Ecto neural progenitor cell (in vitro differentiated cells): ENCODE measurements at regions not wholly inside any gene's neighbourhood (a gene's known extent, or its start where the extent isn't known, plus 50 kb on each side); places are given as distances from the start of the nearest gene placed in this dataset.

Source experiments
- DNase-seq: peaks from one replicate; pipeline ENCODE4 v3.0.0-alpha.2; 2018; ENCODE audit warnings: low spot score

DNA sequence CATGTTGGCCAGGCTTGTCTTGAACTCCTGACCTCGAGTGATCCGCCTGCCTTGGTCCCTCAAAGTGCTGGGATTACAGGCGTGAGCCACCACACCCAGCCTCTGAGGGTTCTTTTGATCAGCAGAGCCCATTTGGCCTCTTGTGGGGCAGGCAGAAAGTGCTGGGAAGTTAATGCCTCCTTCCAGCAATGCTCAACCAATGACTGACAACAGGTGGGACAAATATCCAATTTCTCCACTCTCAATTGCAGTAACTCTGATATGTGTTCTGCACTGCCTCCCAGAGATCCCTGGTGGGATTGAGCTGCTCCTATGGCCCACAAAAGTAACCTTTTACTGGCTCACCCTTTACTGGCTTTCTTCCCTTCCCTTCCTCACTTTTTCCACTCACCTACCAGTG is 79.9 kb upstream of the APC start:
- DNase-seq = no peak

DNA sequence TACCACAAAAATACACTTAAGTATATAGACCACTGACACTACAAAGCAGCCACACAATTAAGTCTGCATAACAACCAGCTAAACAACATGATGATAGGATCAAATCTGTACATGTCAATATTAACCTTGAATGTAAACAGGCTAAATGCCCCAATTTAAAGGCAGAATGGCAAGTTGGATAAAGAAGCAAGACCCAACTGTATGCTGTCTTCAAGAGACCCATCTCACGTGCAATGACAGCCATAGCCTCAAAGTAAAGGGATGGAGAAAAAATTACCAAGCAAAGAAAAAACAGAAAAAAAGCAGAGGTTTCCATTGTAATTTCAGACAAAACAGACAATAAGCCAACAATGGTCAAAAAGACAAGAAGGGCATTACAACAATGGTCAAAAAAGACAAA is 77.3 kb upstream of the APC start:
- DNase-seq = no peak

DNA sequence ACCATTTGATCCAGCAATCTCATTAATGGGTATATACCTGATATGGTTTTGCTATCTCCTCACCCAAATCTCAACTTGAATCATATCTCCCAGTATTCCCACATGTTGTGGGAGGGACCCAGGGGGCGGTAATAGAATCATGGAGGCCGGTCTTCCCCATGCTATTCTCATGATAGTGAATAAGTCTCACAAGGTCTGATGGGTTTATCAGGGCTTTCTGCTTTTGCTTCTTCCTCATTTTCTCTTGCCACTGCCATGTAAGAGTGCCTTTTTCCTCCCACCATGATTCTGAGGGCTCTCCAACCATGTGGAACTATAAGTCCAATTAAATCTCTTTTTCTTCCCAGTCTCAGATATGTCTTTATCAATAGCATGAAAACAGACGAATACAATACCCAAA is 74.5 kb upstream of the APC start:
- DNase-seq = no peak

DNA sequence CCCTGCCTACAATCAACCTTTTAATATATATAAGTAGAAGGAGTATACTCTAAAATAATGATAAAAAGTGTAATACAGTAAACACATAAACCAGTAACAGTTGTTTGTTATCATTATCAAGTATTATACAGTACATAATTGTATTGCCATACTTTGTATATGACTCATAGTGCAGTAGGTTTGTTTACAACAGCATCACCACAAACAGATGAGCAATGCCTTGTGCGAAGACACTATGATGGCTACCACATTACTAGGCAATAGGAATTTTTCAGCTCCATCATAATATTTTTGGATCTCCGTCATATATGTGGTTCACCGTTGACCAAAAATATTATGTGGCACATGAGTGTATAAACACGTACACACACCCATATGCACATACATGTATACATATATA is 69.7 kb upstream of the APC start:
- no peak for DNase-seq

DNA sequence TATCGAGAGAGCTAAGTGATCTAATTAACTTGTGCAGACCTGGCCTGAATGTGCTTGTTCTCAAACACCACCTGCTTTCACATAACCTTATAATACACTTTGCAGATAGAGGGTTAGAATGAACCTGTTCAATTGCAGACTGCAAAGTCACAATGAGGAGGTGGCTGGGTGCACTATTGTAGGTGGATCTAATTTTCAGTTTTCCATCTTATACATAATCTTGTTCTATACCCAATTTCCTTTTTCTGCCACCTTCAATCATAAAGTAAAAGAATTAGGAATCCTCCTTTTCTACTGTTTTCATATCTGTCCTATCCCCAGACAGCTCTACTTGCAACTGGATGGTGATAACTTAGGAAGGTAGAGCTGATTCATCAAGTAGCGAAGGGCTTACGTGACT is 68.8 kb upstream of the APC start:
- no peak for DNase-seq

DNA sequence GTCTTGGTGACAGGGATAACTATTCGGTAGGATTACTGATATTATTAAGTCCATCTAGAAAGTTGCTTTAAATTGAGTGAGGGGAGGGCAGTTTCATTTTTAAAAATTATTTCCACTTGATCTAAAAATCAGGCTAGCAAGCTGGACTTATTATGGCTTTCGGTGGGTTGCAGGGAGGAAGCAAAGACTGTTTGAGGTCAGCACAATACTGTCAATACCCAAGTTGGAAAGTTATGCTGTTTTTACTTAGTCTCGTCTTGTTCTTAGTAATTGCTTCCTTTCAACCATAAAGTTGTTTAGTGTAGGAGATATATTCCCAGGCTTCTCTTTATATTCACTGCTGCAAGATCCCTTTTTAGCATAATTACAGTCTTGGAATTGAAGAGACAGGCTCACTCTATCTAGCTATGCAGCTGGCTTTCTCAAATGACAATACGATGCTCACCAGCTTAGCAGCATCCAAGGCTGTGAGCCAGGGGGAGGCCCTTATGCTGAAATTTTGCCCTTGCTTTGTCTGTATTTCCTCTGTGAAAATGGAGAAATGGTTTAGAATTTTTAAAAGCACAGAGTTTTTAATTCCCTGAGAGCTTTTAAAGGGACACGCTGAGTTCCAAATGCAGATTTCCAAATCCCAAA is 68.2 kb upstream of the APC start:
- no peak for DNase-seq

DNA sequence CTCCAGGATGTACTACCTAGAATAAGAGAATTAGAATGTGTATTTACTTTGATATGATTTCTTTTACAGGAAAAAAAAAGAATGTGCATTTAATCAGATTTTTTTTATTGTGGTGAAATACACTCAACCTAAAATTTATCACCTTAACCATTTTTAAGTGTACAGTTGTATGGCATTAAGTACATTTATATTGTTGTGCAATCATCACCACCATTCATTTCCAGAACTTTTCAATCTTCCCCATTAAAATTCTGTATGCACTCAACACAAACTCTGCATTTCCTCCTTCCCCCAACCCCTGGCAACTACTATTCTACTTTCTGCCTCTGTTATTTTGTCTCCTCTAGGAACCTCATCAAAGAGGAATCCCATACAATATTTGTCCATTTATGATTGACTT is 66.0 kb upstream of the APC start:
- no peak for DNase-seq

DNA sequence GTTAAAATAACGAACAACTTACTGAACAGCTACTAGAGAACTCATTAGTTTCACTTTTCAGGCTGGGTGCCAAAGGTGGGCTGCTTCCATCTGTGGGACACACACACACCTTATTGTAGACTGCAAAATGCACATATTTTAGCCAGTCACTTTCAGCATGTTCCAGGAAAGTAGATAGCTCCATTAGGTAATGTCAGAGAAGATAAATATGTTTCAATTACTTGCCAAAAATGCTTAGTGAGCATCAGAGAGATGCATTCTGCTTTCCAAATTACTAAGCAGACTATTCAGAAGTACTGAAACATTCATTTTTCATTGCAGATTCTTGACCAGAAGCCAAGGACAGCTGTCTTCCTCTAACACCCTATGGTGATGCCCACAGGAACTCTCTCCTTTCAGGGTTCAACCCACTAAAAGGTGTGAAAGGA is 56.2 kb upstream of the APC start:
- DNase-seq = no peak

DNA sequence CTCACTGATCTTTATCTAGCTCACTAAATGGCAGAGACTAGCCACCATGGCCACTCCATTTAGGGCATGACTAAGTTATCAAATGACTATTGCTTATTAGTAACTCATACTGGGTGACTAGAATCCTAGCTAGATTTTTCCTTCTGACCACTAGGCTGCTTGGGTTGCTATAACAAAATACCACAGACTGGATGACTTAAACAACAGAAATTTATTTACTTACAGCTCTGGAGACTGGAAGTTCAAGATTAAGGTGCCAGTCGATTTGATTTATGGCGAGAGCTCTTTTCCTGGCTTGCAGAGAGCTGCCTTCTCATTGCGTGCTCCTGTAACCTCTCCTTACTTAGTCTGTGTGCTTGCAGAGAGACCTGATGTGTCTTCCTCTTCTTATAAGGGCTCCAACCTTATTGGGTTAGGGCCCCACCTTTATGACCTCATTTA is 55.0 kb upstream of the APC start:
- DNase-seq = no peak

DNA sequence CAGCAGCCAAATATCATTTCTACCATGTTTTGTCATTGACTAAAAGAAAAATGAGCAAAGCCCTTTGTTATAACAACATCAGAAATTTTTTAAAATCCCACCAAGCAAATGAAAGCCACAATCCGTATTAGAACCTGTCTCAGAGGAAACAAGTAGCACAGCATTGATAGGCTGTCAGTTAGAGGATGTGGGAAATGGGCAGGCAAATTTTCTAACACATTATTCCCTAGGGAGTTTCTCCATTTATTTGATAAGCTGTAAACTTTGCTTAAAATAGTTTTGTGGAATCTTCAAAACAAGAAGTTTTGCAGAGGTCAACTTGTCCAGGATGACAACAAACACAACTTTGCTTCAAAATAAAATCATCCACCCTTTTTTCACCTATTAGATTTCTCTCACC is 53.6 kb upstream of the APC start:
- DNase-seq = no peak

DNA sequence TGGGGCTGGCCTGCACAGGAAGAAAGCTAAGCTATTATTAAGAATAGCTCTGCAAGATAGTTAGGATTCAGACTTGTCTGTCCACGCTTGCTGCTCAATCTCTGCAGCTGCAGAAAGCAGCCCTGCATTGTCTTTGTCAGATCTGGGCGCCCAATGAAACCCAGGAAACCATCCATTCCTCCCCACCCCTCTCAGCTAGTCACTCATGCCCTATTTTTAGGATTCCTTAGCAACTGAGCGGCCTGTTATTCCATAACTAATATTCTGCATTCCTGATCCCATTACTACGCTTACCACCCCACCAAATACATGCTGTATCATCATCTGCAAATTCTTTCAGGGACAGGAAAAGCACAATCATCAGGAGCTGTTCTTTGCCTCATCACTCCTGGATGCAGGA is 52.9 kb upstream of the APC start:
- no peak for DNase-seq

DNA sequence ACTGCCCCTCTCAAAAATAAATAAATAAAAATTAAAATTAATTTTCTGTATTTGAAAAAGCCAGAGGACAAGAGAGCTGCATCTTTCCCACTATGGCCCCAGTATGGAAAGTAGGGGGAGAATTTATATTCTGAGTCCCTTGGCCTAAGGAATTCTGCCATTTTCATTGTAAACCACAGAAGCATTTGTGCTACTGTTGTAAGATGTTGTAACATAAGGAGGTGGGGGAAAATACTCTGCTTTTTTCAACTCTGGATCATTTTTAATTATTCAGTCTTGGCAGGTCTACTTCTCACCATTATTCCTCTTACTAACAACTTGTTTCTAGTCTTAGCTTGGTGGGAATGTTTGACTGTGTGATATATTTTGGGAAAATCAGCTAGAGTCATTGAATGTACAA is 52.3 kb upstream of the APC start:
- no peak for DNase-seq

DNA sequence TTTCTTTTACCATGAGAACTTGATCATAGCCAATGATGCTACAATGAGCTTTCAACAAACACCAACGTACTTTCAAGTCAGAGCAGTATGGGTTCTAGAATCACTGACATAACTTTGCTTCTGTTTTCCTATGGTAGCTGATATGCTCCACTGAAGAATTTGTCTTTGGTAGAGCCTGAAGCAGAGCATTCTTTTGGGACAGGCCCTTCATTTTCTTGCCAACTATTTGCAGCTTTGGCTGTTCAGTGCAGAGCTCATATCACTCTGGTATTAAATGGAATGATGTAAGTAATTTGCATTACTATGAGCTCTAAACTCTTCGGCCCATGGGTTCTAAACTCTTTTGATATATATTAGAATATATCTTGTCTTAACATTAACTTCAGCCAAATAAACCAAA is 51.8 kb upstream of the APC start:
- DNase-seq = no peak

DNA sequence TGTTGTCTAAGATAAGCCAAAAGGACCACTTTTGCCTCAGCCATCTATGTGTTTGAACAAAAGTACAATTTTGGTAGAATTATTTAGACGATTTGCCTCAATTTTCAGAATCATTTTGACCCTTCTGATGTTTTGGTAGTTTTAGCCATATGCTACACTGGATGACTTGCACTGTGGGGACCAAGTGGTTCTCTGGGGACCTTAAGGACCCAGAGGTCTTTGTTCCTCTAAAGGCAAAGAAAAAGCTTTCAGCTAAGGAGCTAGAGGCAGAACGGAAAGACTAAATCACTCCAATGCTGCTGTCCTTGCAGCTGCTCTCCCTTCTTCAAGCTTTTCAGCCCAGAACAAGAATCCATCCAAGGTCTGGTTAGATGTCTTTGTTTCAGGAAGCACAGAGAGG is 51.0 kb upstream of the APC start:
- DNase-seq = no peak

DNA sequence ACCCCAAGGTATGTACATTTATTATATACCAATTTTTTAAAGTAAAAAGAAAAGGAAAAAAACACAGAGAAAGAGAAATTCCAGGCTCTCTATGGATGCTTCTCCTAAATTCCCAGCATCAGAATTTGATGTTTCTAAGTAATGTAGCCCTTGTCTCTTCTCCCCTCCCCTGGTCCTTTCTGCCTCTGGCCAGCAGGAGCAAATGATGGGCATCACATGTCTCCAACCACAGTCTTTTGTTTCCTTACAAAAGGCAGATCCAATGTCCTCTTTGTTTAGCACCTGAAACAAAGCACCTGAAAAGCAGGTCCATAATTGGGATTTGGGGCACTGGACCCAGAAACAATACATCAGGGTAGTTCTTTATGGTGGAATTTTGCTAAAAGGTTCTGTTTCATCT is 50.4 kb upstream of the APC start:
- no peak for DNase-seq
